Endothelial cell of hepatic sinusoid (primary cell): ENCODE measurements at regions not wholly inside any gene's neighbourhood (a gene's known extent, or its start where the extent isn't known, plus 50 kb on each side); places are given as distances from the start of the nearest gene placed in this dataset.
"Not testable (repeated sequence)": the region's sequence is repeated elsewhere in the genome, so short reads cannot be mapped to it uniquely, and the experiment has no call there.

ENCODE experiments used
- in situ Hi-C: cut with HindIII; loops from 2 replicates; pipeline ENCODE4 v1.10.0; 2017; ENCODE audit warnings: low sequenced_read_pairs

DNA sequence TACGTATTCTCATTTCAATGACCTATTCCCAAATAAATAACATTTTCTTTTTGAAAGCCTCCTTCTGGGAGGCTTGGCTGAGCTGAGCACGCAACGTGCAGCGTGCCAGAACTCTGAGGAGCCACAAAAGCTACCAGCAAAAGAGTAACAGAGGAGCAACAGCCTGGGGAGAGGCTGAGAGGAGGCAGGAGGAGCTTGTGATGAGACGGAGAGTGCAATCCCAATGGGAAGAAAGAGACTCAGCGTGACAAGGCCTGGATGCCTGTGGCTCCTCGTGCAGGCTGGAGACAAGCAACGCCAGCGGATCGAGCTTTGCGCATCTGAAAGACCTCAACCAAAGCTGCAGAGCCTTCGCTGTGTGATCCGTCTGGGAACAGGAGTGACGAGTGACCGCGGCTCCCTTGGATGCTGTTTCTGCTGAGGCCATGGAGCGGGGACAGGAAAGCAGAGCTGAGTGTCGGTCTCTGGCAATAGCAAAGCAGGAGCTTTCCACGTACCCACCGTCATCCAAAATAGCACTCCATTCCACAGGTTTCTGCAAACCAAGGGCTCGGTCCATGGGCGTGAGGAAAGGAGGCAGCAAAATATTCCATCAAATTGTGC, 171.7 kb upstream of the PFKP start:
- in situ Hi-C loops: no loop called here

GRCh38 chr10:2893991-2894390, 173.4 kb upstream of the PFKP start:
- in situ Hi-C loops: no loop called here

DNA sequence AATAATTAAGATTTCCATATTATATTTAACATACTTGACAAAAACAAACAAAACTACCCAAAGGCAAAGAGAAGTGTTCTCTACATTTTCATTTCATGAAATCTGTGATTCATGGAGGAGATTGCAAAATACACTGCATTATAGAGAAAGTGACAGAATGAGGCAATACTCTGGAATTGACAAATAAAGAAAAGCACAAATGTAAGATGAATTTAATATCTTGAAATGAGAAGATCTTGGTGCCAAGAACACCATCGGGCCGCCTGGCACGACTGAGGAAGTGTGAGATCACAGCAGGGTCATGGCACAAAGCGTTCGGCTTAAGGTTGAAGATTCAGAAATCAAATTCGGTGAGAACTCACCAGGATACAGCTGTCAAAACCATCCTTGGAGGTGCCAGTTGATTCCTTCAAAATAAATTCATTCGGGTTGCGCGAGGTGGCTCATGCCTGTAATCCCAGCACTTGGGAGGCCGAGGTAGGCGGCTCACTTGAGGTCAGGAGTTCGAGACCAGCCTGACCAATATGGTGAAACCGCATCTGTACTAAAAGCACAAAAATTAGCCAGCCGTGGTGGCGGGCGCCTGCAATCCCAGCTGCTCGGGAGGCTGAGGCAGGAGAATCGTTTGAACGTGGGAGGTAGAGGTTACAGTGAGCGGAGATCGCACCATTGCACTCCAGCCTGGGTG, 174.0 kb upstream of the PFKP start:
- in situ Hi-C loops: no loop called here

GRCh38 chr10:2891770-2892124, 175.6 kb upstream of the PFKP start:
- in situ Hi-C loops: no loop called here

- in situ Hi-C loops: no loop called here
These were observed 176.1 kb upstream of the PFKP start for GRCh38 chr10:2891073-2891769.

DNA sequence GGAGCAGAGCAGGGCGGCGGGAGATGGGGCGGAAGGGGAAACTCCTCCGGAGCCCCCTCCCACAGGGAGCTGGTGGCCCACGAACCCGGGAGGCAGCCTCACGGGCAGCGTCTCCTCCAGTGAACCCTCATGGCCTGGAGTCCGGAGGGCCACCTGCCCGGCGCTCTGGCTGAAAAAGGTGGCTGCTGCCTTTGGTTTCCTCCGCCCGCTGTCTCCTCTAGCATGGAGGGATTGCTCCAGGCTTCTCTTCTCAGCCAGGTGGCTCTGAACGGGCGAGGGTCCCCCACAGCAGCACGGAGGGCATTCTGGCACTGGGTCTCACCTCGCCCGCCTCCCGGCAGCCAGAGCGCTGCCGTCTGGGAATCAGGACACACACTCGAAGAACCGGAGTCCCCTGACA, 177.3 kb upstream of the PFKP start:
- in situ Hi-C loops: no loop called here

GRCh38 chr10:2888403-2889004, 178.8 kb upstream of the PFKP start:
- in situ Hi-C loops: no loop called here

DNA sequence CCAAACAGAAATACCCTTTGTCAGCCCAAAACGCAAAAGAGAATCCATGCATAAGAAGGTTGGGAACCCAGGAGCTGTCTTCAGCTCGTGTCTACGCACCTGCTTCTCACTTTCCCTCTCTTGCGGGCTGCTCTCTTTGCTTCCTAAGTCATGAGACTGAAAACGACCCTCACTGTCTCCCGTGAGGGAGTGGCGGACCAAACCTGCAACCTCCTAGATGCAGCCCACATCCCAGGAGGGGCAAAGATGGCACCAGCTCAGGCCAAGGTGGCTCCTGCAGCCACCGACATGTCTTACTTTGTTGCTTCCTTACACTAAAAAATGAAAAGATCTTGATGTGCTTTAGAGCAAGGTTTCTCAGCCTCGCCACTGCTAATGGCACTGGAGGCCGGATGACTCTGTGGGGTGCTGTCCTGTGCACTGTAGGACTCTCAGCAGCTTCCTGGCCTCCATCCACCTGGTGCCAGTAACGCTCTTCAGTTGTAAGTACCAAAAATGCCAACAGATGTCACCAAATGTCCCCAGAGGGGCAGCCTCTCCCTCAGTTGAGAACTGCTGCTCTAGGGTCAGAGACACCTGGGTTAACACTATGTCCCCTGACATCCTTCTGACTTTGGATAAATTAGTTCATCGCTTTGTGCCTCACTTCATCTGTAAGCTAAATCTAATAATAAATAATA, 179.8 kb upstream of the PFKP start:
- in situ Hi-C loops: no loop called here

DNA sequence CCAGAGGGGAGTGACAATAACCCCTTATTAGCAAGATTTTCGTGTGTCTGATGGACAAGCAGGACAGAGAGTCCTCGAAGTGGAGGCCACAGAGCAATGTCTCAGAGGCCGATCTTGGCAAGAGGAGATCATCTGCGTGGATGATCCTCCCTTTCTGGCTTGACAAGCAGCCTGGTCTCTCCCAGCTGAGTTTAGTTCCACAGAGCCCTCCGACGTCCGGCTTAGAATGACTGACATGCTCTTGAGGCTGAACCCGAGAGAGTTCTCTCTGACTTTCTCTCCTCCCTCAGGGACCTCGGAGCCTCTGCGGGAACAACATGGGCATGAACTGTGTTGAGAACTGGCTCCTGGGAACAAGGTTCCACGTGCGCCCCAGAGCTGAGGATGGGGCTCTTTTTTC, 180.7 kb upstream of the PFKP start:
- in situ Hi-C loops: no loop called here

- in situ Hi-C loops: no loop called here
These were observed 181.8 kb upstream of the PFKP start for GRCh38 chr10:2885288-2886278.

GRCh38 chr10:2883983-2884540, 183.3 kb upstream of the PFKP start:
- in situ Hi-C loops: not testable (repeated sequence)

GRCh38 chr10:2883238-2883637, 184.1 kb upstream of the PFKP start:
- in situ Hi-C loops: no loop called here

- in situ Hi-C loops: no loop called here
These were observed 184.7 kb upstream of the PFKP start for GRCh38 chr10:2882628-2883027.

DNA sequence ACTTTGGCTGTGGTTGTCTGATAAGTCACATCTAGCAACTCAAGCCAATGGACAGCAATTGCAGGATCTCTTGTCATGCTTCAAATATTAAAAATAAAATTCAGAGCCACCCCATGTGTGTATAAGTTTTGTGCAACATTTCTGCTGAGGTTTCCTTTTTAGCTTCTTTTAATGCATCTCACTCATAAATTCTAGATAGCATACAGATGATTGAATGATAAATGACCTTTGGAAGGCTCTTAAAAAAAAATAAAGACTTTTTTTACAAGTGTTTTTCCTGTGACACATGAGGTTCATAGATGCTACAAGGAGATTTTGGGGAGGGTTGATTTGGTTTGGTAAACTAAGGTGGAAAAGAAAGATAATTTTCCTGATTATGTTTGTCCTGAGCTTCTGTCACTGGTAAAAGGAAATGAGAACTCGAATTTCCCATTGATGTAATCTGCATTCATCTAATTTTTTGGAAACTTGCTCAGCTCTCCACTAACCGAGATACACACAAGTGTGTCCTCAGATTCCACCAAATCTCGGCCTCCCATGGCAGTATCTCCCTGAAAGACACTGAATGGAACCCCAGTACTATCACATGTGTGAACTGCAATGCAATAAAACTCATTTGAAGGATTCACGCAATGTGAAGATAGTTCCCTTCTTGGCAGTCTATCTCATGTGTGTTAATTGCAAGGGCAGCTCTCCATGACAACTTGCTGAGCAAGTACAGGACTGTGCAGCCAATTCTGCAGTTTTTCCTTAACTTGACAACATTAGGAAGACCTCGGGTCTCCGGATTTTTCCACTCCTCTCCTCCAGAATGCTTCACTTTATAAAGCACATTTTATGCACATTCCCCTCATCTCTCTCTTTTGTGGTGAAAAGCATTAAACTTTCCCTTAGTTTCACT, 185.4 kb upstream of the PFKP start:
- in situ Hi-C loops: no loop called here

- in situ Hi-C loops: not testable (repeated sequence)
These were observed 187.3 kb upstream of the PFKP start for GRCh38 chr10:2880050-2880449.

DNA sequence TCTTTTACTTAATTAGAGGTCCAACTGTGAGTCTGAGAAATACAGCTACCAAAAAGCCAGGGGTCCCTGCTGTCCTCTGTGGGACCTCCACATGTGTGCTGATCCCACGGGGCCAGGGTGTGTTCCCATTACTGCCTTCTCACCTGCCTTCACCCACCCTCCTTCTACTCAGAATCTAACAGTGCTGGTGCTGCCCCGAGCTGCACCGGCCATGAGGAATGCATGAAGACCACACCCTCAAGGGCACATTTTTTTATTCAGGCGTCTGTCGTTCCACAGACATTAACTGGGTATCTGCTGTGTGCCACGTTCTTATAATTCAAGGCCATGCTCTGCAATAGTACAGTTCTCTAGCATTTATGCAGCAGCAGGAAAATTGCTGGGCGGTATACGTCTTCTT, 188.5 kb upstream of the PFKP start:
- in situ Hi-C loops: no loop called here

- in situ Hi-C loops: no loop called here
These were observed 191.3 kb upstream of the PFKP start for GRCh38 chr10:2876032-2876431.

- in situ Hi-C loops: no loop called here
These were observed 192.4 kb upstream of the PFKP start for GRCh38 chr10:2874963-2875362.

- in situ Hi-C loops: no loop called here
These were observed 193.6 kb upstream of the PFKP start for GRCh38 chr10:2873769-2874168.
